GM18951 (cell line): ENCODE measurements at regions not wholly inside any gene's neighbourhood (a gene's known extent, or its start where the extent isn't known, plus 50 kb on each side); places are given as distances from the start of the nearest gene placed in this dataset.

ENCODE experiments used
- POLR2A ChIP-seq: IDR thresholded peaks from 4 replicates; pipeline ENCODE4 v1.6.1; 2011; ENCODE audit warnings: mild to moderate bottlenecking; ENCODE audit not compliant: insufficient read length, insufficient read depth; ENCODE audit errors: extremely low read depth
- in situ Hi-C: fragments of 300-500 bp; cut with MboI; formaldehyde crosslinking; loops from one replicate; pipeline ENCODE4 v1.12.0; 2022; ENCODE audit warnings: low sequenced_read_pairs, mixed read lengths, inconsistent platforms; ENCODE audit not compliant: unreplicated experiment

- in situ Hi-C loops: no loop called here
- TF ChIP-seq POLR2A: no peak
Measured at GRCh38 chr1:95384567-95384966, 150.6 kb downstream of the RWDD3 start.

DNA sequence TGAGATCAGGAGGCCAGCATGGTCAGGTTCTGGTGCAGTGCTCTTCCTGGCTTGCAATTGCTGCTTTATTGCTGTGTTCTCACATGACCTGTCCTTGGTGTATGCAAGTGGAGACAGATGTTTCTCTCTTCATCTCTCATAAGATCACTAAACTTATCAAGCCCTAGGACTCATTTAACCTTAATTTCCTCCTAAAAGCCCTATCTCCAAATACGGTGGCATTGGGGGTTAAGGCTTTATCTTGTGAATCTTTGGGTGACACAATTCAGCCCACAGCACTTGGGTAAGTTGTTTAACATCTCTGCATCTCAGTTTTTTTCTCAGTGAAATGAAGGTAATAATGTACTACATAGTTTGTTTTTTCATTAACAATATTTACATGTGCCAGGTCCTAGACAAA, 152.4 kb downstream of the RWDD3 start:
- in situ Hi-C loops: no loop called here
- no peak for TF ChIP-seq POLR2A

GRCh38 chr1:95386915-95387314, 152.9 kb downstream of the RWDD3 start:
- no peak for TF ChIP-seq POLR2A
- in situ Hi-C loops: no loop called here

DNA sequence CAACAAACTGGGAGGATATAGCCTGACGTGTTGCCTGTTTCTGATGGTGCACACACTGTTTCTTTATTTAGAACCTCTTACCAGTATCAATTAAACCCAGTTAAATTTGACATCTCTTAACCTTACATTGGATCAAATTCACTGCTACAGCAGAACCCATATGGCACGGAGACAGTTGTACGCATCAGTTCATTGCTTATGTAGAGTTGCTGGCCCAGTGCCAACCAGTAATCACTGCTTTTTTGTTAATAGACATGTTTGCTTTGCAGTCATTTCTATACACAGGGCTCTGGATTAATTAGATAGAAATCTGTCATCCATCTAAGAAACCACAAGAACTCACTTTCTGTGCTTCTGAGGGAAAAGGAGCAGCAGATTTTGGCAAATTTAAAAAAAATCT, 154.0 kb downstream of the RWDD3 start:
- no peak for TF ChIP-seq POLR2A
- in situ Hi-C loops: no loop called here

DNA sequence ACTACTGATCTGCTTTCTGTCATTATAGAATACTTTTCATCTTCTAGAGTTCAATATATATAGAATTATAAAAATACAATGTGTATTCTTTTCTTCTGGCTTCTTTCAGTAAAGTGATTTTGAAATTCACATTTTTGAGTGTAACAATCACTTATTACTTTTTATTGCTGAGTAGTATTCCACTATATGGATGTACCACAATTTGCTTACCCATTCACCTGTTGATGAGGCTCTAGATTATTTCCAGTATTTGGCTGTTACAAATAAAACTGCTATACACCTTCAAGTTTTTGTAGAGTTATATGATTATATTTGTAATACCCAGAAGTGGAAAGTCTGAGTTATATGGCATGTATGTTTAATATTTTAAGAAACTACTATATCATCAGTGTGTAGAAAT, 159.4 kb downstream of the RWDD3 start:
- in situ Hi-C loops: no loop called here
- TF ChIP-seq POLR2A: no peak

DNA sequence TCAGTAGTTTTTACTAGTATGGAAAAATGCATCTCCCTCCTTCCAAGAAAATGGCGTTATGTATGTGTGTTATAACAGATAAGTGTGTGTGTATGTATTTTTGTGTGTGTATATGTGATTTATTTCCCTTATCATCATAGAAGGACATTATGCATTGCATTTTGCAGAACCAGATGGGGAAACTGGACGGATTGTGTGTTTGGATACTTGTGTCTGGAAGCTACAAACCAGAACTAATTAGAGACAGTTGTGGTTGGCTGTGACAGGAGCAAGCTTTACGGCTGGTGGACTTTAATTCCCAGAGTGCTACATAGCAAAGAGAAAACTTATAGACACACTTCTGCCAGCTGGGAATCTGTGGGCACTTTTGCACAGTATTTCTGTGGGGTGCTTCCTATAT, 162.5 kb downstream of the RWDD3 start:
- in situ Hi-C loops: no loop called here

DNA sequence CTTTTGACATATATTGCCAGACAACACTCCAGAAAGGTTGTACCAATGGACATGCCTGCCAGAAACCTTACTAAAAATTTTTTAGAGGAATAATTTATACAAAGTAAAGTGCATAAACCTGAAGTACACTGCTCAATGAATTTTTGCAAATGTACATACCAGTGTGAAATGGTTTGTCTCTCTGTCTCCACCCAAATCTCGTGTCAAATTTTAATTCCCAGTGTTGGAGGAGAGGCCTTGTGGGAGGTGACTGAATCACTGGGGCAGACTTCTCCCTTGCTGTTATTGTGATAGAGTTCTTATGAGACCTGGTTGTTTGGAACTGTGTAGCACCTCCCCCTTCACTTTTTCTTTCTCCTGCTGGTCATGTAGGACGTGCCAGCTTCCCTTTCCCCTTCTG, 168.8 kb downstream of the RWDD3 start:
- in situ Hi-C loops: no loop called here
- TF ChIP-seq POLR2A: no peak

More for the DNA sequence above, 162.5 kb downstream of the RWDD3 start:
- TF ChIP-seq POLR2A: no peak

DNA sequence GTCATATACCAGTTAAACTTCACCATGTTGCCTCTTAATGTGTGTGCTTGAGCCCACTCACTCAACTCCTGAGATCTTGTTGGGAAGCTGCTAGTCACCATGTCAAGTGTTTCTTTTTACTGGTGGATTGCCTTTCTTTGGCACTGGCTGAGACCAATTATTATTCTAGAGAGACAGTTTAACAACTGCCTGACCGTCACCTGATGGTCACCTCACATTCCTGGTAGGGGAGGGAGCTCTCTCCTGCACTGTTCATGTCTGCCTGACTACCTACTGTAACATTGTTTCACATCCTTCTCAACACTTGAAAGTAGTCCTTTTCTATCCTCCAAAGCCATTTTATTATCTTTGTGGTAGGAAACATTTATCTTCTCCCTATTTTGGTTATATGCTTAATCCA, 172.3 kb downstream of the RWDD3 start:
- no peak for TF ChIP-seq POLR2A
- in situ Hi-C loops: no loop called here

GRCh38 chr1:95407131-95407885, 173.3 kb downstream of the RWDD3 start:
- no peak for TF ChIP-seq POLR2A
- in situ Hi-C loops: no loop called here

- TF ChIP-seq POLR2A: no peak
- in situ Hi-C loops: no loop called here
Measured at GRCh38 chr1:95407886-95408291, 173.9 kb downstream of the RWDD3 start.

- in situ Hi-C loops: no loop called here
- TF ChIP-seq POLR2A: no peak
Measured at GRCh38 chr1:95408507-95409136, 174.6 kb downstream of the RWDD3 start.

DNA sequence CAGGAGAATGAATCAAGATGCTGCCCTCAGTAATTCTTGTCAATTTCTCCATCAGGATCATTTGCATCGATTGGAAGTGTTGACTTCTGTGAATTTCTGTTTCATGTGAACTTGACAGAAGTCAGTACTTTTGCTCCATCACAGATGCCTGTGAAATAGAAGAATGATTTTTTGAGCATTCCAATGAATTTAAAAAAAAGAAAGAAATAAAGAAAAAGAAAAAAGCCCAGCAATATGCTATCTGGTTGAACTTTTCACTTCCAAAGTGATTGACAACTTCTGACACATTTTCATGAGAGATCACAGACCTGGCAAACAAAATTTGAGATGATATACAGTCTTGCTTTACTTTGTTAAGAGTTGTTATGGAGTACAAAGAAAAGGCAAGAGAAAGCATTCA, 175.3 kb downstream of the RWDD3 start:
- in situ Hi-C loops: no loop called here

GRCh38 chr1:95409901-95410300, 175.9 kb downstream of the RWDD3 start:
- in situ Hi-C loops: no loop called here
- no peak for TF ChIP-seq POLR2A

More for the DNA sequence above, 175.3 kb downstream of the RWDD3 start:
- no peak for TF ChIP-seq POLR2A

DNA sequence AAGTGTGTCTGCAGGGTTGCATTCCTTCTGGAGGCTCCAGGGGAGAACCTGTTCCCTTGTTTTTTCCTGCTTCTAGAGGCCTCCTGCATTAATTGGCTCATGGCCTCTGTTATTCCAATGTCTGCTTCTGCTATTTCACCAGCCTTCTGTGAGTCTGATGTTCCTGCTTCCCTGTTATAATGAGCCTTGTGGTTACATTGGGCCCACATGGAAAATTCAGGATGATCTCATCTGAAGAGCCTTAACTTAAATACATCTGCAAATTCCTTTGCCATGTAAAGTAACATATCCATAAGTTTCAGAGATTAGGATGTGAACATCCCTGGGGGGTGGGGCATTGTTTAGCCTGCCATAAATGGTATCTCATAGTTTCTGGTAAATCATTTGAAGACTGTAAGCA, 181.1 kb downstream of the RWDD3 start:
- in situ Hi-C loops: no loop called here

More for the DNA sequence above, 181.1 kb downstream of the RWDD3 start:
- TF ChIP-seq POLR2A: no peak
